ENCODE measurements at regions not wholly inside any gene's neighbourhood (a gene's known extent, or its start where the extent isn't known, plus 50 kb on each side); places are given as distances from the start of the nearest gene placed in this dataset.

GRCh38 chr4:120508036-120508435, 414.5 kb downstream of the PRDM5 start:
- no peak for TF ChIP-seq CTCF (IDR thresholded peaks at IDR 0.05)
- no peak for TF ChIP-seq POLR2AphosphoS5 (IDR thresholded peaks at IDR 0.05)
